ENCODE measurements at regions not wholly inside any gene's neighbourhood (a gene's known extent, or its start where the extent isn't known, plus 50 kb on each side); places are given as distances from the start of the nearest gene placed in this dataset.

- DNase-seq (ENCODE audit: low spot score) = no peak
These were observed 233.4 kb upstream of the THBS1 start for GRCh38 chr15:39347453-39347852.

GRCh38 chr15:39350785-39351184 is 230.1 kb upstream of the THBS1 start:
- no peak for DNase-seq (ENCODE audit: low spot score)

DNA sequence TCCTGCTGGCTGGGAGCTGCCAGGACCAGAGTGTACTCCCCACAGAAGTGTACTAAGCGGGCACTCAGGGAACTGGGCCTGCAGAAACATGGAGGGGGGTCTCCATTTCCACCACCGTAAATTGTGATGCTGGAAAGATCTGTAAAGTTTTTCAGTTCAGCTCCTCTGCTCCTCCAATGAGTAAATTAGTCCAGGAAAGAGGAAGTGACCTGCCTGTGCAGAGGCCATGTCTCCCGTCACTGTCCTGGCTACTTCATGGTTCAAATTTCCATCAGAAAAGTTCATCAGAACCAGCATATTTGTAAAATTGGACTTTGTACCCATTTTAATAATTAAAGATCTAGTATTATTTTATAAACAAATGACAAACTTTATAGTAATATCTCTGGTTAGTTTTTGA is 226.7 kb upstream of the THBS1 start:
- no peak for DNase-seq (ENCODE audit: low spot score)

GRCh38 chr15:39357480-39358268 is 223.2 kb upstream of the THBS1 start:
- DNase-seq (ENCODE audit: low spot score) = no peak

DNA sequence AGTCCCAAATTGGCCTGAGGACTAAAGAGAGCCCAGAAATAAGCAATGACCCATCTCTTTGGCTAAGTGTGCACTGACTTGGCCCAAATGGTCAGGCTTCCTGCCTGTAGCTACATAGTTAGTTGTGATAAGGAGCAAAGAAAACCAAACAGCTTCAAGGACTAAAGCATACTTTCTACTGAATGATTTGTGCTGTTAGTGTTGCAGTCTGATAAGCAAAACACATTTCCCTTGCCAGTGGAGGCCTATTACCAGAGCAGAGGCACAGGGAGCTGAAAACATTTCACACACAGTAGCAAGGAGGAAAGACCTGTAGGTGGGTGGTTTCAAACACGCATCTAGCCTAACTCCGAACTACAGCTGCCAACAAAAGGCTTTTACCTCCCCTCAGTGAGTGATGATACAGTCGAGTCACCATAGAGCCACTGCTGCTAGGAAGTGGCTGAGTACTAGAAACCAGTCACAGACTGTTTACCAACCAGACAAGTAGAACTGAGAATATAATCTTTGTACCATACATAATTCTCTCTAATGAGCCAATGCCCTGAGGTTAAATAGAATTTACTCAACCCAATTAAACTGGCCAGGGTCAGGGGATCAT is 222.3 kb upstream of the THBS1 start:
- no peak for DNase-seq (ENCODE audit: low spot score)

DNA sequence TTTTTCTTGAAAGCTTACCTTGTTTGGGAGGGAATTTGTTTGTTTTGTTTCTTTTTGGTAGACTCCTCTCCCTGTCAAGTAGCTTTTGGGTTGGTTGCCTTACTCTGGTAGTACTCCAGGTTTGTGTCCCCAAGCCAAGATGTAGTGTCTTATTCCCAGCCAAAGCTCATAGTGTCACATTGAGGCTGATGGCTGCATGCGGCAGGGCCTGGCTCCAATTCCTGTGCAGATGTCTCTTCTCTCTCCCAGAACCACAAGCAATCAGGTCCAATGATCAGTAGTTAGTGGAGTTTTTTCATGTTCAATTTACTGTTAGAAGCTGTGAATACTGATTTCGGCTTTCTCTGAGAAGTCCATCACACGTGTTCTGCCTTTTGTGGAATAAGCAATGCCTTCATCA is 221.1 kb upstream of the THBS1 start:
- no peak for DNase-seq (ENCODE audit: low spot score)

DNA sequence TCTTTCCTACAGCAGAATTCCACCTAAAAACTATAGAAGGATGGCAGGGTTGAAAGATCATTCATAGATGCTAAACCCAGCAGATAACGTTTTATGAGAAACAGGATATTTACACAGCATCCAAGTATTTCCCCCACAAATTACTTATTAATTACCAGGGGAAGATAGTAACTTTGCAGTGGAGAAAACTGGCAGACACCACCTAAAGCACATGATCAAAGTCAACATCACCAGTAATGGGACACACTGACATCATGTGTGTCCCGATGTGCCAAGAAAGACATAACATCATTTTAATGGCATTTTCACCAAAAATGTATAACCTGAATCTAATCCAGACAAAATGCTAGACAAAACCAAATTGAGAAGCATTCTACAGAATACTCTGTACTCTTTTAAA is 220.4 kb upstream of the THBS1 start:
- no peak for DNase-seq (ENCODE audit: low spot score)

DNA sequence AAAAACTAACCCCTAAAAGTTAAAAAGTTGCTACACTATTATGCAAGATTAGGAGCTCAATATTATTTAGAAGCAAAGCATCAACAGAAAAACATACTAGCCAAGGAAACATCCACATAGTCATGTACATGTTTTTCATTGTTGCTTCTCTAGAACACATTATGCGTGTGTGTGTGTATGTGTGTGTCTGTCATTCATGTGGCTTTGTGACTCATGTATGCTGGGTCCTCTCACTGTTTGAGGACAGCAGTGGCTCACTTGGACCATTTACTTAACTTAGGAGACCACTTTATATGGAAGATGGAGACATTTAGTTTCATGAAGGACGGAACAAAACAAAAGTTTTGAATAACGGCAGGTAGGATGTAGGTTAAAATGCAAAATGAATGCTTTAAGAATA is 219.4 kb upstream of the THBS1 start:
- no peak for DNase-seq (ENCODE audit: low spot score)

DNA sequence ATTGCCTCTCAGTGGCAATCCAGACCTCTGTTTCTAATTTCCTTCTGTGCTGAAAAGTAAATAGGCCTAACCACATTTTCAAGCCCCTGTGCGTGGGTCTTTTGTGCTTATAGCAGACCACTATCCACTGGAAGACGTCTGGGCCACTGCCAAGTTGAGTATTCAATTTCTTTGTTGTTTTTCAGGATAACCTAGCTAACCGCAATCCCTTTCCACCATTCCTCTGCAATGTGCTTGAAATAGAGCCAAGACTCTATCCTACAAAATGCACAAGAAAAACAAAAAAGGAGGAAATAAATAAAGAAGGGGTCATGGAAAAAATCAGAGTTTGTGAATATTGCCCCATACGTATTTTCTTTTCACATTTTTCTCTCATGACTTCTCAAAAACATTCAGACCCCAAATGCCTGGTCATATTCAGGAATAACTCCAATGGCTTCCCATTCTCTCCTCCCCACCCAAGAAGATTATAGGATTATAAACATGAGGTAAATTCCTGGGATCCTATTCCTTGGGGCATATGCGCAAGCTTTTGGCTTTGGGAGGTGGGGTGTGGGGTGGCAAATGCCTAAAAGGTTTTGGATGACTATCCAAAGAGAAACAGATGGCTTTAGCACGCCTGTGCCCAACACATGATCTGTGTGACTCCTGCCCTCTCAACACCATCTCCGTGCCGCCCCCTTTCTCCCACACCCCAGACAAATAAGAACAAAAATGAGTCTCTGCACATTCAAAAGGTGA is 217.9 kb upstream of the THBS1 start:
- DNase-seq (ENCODE audit: low spot score) = no peak

DNA sequence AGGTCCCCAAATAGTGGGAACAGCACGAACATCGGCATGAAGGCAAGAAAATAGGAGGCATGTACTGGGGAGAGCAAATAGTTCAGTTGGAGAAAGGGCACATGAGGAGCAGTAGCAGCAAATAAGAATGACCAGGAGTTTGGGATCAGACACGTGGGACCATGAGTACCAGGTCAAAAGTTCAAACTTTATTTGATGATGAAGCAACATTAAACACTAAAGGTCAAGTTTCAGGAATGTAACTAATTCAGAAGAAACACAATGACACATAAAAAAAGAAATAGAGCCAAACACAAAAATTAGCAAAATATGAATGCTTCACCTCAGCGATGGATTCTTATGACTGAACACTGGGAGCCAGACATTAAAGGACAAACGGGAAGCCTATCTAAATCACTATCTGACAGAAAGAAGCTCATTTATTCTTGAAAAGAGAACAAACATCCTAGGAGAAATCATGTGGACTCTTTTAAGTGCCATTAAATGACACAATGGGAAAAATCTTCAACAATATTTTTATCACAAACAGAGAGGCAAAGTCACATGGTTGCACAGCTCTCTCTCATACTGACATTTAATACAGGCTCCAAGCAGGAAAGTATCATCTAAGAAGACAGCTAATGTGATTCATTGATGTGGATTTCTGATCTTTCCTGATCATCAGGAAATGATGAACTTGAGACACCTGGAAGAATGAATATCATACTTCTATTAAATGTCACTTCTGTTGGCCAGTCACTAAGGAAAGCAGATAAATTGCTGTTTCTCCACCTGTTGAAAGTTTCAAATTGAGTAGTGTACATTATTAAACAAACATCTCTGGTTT is 216.9 kb upstream of the THBS1 start:
- no peak for DNase-seq (ENCODE audit: low spot score)

DNA sequence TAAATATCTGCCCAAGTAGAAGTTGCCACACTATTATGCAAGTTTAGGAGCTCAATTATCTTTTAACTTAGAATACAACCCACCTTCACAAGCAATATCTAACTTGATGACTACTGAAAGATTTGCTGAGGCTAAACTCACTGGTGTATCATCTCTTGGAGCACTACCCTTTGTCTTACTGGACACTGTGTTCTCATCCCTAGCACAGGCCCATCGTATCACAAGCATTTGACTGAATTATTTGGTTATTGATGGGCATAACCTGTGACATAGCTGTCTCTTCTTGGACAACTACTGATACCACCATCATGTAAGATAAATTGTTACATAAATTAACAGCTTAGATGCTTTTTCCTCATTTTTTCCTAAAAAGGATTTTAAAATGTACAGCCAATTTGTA is 216.2 kb upstream of the THBS1 start:
- DNase-seq (ENCODE audit: low spot score) = no peak

DNA sequence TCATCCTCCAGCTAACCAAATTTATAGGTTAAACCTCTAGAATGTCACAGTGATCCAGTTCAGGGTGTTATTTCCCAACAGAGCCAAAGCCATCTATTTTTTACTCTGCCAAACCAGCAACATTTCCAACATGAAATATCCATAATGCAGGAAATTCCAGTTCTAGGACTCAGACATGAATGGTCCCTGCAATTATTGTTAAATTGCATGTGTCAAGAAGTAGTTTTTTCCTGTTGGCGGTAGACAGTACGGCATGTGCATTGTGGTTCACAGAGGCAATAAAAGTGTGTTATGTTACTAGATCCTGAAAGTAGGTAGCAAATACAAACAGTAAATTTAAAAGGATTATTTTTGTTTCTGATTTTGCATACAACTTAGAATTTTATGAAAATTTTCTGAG is 215.7 kb upstream of the THBS1 start:
- DNase-seq (ENCODE audit: low spot score) = no peak

- no peak for DNase-seq (ENCODE audit: low spot score)
These were observed 215.0 kb upstream of the THBS1 start for GRCh38 chr15:39365873-39366272.

- DNase-seq (ENCODE audit: low spot score) = no peak
These were observed 213.3 kb upstream of the THBS1 start for GRCh38 chr15:39367596-39367995.

DNA sequence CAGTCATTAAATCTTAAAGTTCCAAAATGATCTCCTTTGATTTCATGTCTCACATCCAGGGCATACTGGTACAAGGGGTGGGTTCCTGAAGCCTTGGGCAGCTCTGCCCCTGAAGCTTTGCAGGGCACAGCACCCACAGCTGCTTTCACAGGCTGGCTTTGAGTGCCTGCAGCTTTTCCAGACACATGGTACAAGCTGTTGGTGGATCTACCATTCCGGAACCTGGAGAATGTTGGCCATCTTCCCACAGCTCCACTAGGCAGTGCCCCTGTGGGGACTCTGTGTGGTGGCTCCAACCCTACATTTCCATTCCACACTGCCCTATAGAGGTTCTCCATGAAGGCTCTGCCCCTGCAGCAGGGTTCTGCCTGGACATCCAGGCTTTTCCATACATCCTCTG is 211.1 kb upstream of the THBS1 start:
- no peak for DNase-seq (ENCODE audit: low spot score)

DNA sequence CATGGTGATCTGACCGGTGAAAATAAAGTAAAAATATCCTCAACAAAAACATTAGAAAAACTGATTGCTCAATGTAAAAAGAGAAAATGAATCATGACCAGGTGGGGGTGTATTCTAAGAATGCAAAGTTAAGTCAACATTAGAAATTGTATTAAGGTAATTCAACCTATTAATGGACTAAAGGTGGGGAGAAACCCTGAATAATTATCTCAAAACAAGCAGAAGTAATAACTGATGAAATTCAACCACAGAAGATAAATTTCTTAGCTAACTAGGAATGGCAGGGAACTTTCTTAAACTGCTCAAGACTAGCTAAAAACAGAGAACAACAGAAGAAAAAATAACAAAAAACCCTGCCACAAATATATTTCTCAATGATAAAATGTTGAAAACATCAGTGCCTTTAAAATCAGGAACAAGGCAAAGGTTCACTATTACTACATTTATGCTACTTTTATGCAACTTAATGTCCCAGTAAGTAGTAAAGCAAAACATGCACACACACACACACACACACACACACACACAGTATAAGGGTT is 204.4 kb upstream of the THBS1 start:
- no peak for DNase-seq (ENCODE audit: low spot score)

- no peak for DNase-seq (ENCODE audit: low spot score)
These were observed 199.4 kb upstream of the THBS1 start for GRCh38 chr15:39381517-39381916.

- DNase-seq (ENCODE audit: low spot score) = no peak
These were observed 192.8 kb upstream of the THBS1 start for GRCh38 chr15:39388118-39388517.

DNA sequence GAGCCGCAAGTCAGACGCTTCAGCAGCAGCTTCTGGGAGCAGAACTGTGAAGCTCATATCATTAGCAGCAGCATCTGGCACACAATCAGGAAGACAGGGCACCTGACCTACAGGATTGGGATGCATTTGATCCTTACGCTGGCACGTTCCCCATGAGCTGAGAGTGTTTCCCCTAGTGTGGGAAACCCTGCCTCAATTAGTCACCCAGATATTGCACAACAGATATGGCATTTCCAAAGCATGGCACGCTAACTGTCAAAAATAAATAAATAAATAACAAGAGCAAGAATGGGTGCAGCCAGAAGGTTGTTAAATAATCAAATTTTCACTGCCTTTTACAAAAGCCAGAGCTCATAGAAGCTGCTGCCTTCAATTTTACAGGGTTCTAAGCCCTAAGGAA is 189.6 kb upstream of the THBS1 start:
- no peak for DNase-seq (ENCODE audit: low spot score)

- DNase-seq (ENCODE audit: low spot score) = no peak
These were observed 188.3 kb upstream of the THBS1 start for GRCh38 chr15:39392469-39393047.

DNA sequence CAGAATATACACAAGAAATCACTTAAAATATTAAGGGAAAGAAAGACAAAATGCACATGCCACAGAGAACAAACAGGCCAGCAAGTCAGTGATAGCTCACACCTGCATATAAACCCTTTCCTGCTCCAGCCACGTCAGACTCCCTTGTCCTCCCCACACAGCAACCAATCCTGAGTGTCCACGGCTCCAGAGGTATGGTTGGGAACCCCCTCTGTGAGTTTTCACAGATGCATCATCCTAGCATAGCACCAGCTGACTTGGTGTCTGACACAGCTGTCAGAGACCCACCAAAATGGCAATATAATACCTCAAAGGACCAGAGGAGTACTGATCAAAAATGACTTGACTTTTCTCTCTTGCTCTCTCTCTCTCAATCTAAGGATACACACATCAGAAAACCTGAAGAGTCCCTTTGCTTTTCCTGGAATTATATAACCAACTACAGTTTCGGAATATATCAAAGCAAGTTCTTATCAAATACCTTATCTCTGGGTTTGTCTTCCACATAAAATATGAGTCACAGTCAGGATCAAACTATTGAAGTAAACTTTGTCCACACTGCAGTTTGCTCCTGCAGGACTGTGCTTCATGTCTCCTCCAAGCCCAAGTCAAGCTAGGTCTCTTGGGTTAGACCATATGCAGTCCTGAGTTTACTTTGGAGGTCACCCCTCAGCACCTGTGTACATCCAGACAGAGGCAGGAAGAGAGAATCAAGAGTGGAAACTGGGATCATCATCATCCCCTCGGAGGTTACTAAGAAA is 187.1 kb upstream of the THBS1 start:
- DNase-seq (ENCODE audit: low spot score) = no peak
